NCI-H226 (cell line): ENCODE measurements at regions not wholly inside any gene's neighbourhood (a gene's known extent, or its start where the extent isn't known, plus 50 kb on each side); places are given as distances from the start of the nearest gene placed in this dataset.

Experiments
- DNase-seq: peaks from one replicate; pipeline ENCODE4 v3.0.0-alpha.2; 2015

GRCh38 chr3:134427400-134428111, 53.3 kb upstream of the AMOTL2 start:
- DNase-seq, result peak; percentile 90

GRCh38 chr3:134426660-134427181, 52.5 kb upstream of the AMOTL2 start:
- DNase-seq, result no peak

- DNase-seq, result no peak
Measured at GRCh38 chr3:134425943-134426342, 51.7 kb upstream of the AMOTL2 start.
